Thoracic aorta (tissue), 2 donors: ENCODE measurements at regions not wholly inside any gene's neighbourhood (a gene's known extent, or its start where the extent isn't known, plus 50 kb on each side); places are given as distances from the start of the nearest gene placed in this dataset.

ENCODE experiments used
- ATAC-seq: fragments of 150-250 bp; one replicate; pipeline ENCODE4 v1.8.0; 2017; ENCODE audit warnings: low read depth; ENCODE audit not compliant: insufficient number of reproducible peaks, low FRiP score
- DNase-seq: peaks from one replicate; pipeline ENCODE4 v3.0.0-alpha.2; 2020; ENCODE audit warnings: low spot score
- H3K27ac ChIP-seq, 2 donors: fragments of 200-600 bp; sonication (generic); 1 replicate in 1 of 2; 2 replicates in 1 of 2; pipeline ENCODE4 v1.5.1; 2016; ENCODE audit warnings: mild to moderate bottlenecking in 2 of 2, moderate library complexity in 2 of 2
- H3K27me3 ChIP-seq: fragments of 200-600 bp; sonication (generic); replicated peaks from 2 replicates; pipeline ENCODE4 v1.6.0; 2016; ENCODE audit warnings: mild to moderate bottlenecking; ENCODE audit not compliant: insufficient read depth
- H3K36me3 ChIP-seq: fragments of 200-600 bp; sonication (generic); one replicate; pipeline ENCODE4 v1.5.1; 2016
- H3K4me1 ChIP-seq, 2 donors: fragments of 200-600 bp; sonication (generic); 1 replicate in 1 of 2; 2 replicates in 1 of 2; pipeline versions ENCODE4 v1.5.1 to v1.6.0; 2016; ENCODE audit warnings: low read depth in 2 of 2, mild to moderate bottlenecking in 1 of 2; ENCODE audit not compliant: control insufficient read depth in 1 of 2
- H3K4me3 ChIP-seq: fragments of 200-600 bp; sonication (generic); 2 replicates; pipeline ENCODE4 v1.5.1; 2016; ENCODE audit warnings: mild to moderate bottlenecking
- H3K9me3 ChIP-seq: fragments of 200-600 bp; sonication (generic); 2 replicates; pipeline ENCODE4 v1.5.1; 2016
- TF ChIP-seq, protein P1 (sequence below): fragments of 200-600 bp; sonication (generic); IDR thresholded peaks from one replicate; pipeline ENCODE4 v1.5.1; 2019; ENCODE audit warnings: antibody characterized with exemption

DNA sequence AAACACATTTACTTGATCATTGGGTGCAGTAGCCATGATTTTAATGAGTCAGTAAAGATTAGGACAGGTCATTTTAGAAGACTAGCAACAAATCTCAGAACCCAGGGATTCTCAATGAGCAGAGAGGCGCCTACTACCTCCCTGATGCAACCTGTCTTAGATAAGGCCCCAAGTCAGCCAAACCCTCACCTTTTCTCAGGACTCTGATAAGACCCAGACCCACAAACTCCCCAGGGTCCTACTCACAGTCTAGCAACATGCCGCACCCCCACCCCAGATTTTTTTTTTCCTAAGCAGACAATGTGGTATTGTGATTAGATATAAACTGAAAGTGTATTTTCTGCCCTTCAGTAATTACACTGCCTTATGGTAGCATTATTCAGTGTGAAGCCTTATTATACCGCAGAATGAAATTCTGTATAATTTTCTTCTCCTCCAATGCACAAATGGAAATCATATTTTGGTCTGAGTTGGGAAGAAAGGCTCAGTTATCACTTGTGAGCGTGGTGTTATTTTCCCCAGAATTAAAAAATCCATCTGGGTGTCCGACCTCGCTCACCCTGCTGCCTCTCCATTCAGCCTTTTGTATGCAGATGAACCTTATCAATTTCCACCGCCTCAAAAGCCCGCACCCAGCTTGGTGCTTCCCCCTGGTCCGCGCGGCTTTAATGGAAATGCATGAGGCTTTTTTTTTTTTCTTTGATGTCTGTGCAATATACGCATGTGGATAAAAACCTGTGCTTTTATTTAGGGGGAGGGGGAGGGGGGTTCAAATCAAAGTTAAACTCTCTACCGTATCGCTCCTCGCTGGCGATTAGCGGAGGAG lies 122.0 kb upstream of the SOX14 start:
- H3K27ac ChIP-seq: no peak overlapping the region
- no peak for ATAC-seq
- TF ChIP-seq, protein P1, sequence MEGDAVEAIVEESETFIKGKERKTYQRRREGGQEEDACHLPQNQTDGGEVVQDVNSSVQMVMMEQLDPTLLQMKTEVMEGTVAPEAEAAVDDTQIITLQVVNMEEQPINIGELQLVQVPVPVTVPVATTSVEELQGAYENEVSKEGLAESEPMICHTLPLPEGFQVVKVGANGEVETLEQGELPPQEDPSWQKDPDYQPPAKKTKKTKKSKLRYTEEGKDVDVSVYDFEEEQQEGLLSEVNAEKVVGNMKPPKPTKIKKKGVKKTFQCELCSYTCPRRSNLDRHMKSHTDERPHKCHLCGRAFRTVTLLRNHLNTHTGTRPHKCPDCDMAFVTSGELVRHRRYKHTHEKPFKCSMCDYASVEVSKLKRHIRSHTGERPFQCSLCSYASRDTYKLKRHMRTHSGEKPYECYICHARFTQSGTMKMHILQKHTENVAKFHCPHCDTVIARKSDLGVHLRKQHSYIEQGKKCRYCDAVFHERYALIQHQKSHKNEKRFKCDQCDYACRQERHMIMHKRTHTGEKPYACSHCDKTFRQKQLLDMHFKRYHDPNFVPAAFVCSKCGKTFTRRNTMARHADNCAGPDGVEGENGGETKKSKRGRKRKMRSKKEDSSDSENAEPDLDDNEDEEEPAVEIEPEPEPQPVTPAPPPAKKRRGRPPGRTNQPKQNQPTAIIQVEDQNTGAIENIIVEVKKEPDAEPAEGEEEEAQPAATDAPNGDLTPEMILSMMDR: no peak
- H3K4me3 ChIP-seq: no peak overlapping the region
- no peaks in the 10 kb centered on the region for H3K4me1 ChIP-seq
- no peak for DNase-seq
- no peaks in the 10 kb centered on the region for H3K36me3 ChIP-seq
- H3K27me3 ChIP-seq: no peaks in the 10 kb centered on the region
- H3K9me3 ChIP-seq: no peaks in the 10 kb centered on the region

DNA sequence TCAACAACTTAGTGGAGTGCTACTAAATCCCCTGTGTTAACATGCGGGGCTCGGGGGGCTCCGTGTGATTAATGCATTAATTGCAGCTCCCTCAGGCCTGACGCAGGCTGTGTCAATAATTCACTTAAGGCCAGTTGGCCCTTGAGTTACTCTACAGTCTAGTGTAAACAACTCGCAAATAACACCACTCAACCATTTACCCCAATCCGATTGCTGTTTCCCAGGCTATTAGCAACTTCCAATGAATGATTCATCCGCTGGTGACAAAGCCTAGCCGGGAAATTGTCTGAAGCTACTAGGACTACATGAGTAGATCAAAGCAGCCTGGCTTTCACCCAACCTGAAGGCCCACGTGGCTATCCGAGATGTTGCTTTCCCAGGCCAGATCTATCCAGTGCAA lies 121.3 kb upstream of the SOX14 start:
- Histone ChIP-seq H3K36me3 (no peaks in the 10 kb centered on the region), H3K4me3 (no peak overlapping the region), H3K27ac (no peak overlapping the region), H3K9me3 (no peaks in the 10 kb centered on the region), H3K27me3 (no peaks in the 10 kb centered on the region), H3K4me1 (no peaks in the 10 kb centered on the region)
- ATAC-seq (no peak), DNase-seq (no peak)
- TF ChIP-seq, protein P1: no peak

DNA sequence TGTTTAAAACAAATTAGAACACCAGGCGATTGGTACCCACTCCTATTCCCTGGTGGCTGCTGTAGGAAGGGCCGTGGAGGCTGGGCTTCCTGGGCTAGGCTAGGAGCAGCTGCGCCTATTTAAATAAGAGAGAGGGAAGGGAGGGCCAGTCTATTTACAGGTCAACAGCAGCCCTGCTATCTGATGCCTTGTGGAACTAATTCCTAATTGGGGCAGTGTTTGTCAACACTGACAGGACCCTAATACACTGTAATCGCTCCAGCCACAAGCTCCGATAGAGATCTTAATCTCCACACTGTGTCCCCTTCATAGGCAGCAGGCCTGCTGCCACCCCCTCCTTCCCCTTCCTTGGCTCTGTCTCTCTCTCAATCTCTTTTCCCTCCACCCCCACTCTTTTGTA lies 116.9 kb upstream of the SOX14 start:
- no peak for DNase-seq
- Histone ChIP-seq H3K27ac (no peak overlapping the region), H3K9me3 (no peaks in the 10 kb centered on the region), H3K4me1 (no peaks in the 10 kb centered on the region), H3K36me3 (no peaks in the 10 kb centered on the region), H3K27me3 (no peaks in the 10 kb centered on the region), H3K4me3 (no peak overlapping the region)
- no peak for ATAC-seq
- TF ChIP-seq, protein P1: no peak

DNA sequence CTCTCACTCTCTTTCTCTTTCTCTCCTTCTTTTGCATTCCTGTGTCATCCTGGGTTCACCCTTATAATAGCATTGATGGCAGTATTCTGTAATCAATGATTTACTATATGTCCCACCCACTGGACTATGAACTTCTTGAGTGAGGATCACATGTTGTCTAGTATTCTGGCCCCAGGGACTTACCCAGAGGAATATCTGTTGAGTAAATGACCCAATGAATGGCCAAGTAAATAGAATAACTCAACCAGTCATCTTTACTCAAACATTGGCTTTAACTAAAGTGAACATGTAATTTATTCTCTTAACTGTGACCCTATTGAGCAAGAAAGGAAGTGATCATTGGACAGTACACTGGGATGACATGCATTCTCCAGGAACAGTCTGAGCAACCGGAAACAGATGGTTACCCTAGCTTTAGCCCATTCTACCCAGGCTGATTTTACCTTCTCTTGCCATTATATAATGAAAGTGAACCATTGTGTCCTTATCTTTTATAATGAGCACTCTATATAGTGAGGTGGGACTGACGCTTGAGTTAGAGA lies 94.5 kb upstream of the SOX14 start:
- no peak overlapping the region for H3K4me3 ChIP-seq
- H3K4me1 ChIP-seq: no peaks in the 10 kb centered on the region
- ATAC-seq (no peak), DNase-seq (no peak)
- no peaks in the 10 kb centered on the region for H3K9me3 ChIP-seq
- H3K27ac ChIP-seq: no peak overlapping the region
- H3K27me3 ChIP-seq: no peaks in the 10 kb centered on the region
- TF ChIP-seq, protein P1: no peak
- no peaks in the 10 kb centered on the region for H3K36me3 ChIP-seq

DNA sequence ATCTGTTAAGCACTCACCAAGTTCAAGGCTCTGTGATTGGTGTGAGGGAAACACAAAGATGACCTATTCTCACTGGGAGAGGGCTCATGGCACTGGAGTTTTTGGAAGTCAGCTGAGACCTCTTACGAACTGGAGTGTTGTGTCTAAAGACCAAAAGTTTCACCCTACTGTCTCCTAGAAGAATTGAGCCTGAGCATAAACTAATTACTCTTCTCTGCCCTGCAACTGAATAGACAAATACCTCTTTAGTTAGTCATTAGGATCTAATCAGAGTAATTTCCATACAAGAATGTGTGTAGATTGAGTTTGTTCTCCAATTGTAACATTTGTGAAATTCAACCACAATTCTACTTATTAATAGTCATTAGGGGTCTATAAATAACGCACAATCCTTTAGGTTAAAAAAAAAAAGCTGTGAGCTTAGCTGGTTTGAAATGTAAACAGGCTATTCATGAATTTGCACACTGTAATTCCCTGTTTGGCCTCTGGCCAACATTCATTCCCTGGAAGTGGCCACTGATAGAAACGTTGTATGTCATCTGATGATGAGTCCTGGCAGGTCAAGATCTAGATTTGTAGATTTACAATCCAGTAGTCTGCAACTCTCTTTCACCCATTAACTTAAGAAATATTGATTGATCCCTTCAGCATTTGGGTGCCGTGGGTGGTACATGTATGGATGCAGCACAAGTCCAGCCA lies 76.8 kb upstream of the SOX14 start:
- H3K36me3 ChIP-seq: no peaks in the 10 kb centered on the region
- H3K9me3 ChIP-seq: no peaks in the 10 kb centered on the region
- no peaks in the 10 kb centered on the region for H3K27me3 ChIP-seq
- ATAC-seq: no peak
- H3K27ac ChIP-seq: no peak overlapping the region
- no peak for DNase-seq
- no peaks in the 10 kb centered on the region for H3K4me1 ChIP-seq
- no peak overlapping the region for H3K4me3 ChIP-seq
- TF ChIP-seq, protein P1: no peak
